Activated CD8-positive, alpha-beta memory T cell treated with anti-CD3 and anti-CD28 coated beads, Interleukin-2, amount 50 U/mL, for 1 hour (primary cell): ENCODE measurements at regions not wholly inside any gene's neighbourhood (a gene's known extent, or its start where the extent isn't known, plus 50 kb on each side); places are given as distances from the start of the nearest gene placed in this dataset.
"Not testable (repeated sequence)": the region's sequence is repeated elsewhere in the genome, so short reads cannot be mapped to it uniquely, and the experiment has no call there.

ENCODE experiments used
- DNase-seq: peaks from one replicate; pipeline ENCODE4 v3.0.0-alpha.2; 2020; ENCODE audit errors: extremely low read depth

- DNase-seq: no peak
Observed at GRCh38 chr5:125085797-125086505, 339.5 kb upstream of the ZNF608 start.

GRCh38 chr5:125088522-125089105 lies 342.2 kb upstream of the ZNF608 start:
- no peak for DNase-seq

GRCh38 chr5:125092138-125092537 lies 345.7 kb upstream of the ZNF608 start:
- not testable (repeated sequence) for DNase-seq

- no peak for DNase-seq
Observed at GRCh38 chr5:125093776-125094175, 347.3 kb upstream of the ZNF608 start.

- no peak for DNase-seq
Observed at GRCh38 chr5:125100342-125100741, 353.9 kb upstream of the ZNF608 start.

GRCh38 chr5:125100951-125101350 lies 354.5 kb upstream of the ZNF608 start:
- DNase-seq: no peak

GRCh38 chr5:125103459-125103858 lies 357.0 kb upstream of the ZNF608 start:
- DNase-seq: no peak

GRCh38 chr5:125106271-125106670 lies 359.8 kb upstream of the ZNF608 start:
- no peak for DNase-seq

- DNase-seq: no peak
Observed at GRCh38 chr5:125106881-125107280, 360.4 kb upstream of the ZNF608 start.

- DNase-seq: no peak
Observed at GRCh38 chr5:125109293-125109692, 362.9 kb upstream of the ZNF608 start.

GRCh38 chr5:125109816-125110215 lies 363.4 kb upstream of the ZNF608 start:
- no peak for DNase-seq

GRCh38 chr5:125112196-125112595 lies 365.8 kb upstream of the ZNF608 start:
- DNase-seq: no peak

- no peak for DNase-seq
Observed at GRCh38 chr5:125113328-125113727, 366.9 kb upstream of the ZNF608 start.

GRCh38 chr5:125115195-125115525 lies 368.7 kb upstream of the ZNF608 start:
- no peak for DNase-seq

GRCh38 chr5:125117566-125117965 lies 371.1 kb upstream of the ZNF608 start:
- no peak for DNase-seq

- DNase-seq: no peak
Observed at GRCh38 chr5:125120012-125120411, 373.6 kb upstream of the ZNF608 start.

- no peak for DNase-seq
Observed at GRCh38 chr5:125125031-125125823, 378.8 kb upstream of the ZNF608 start.

- no peak for DNase-seq
Observed at GRCh38 chr5:125126050-125126449, 379.6 kb upstream of the ZNF608 start.

GRCh38 chr5:125129151-125129806 lies 382.8 kb upstream of the ZNF608 start:
- no peak for DNase-seq

- DNase-seq: no peak
Observed at GRCh38 chr5:125130591-125130990, 384.2 kb upstream of the ZNF608 start.

GRCh38 chr5:125134216-125135081 lies 388.0 kb upstream of the ZNF608 start:
- DNase-seq: no peak

GRCh38 chr5:125137535-125137934 lies 391.1 kb upstream of the ZNF608 start:
- no peak for DNase-seq
